ENCODE measurements at regions not wholly inside any gene's neighbourhood (a gene's known extent, or its start where the extent isn't known, plus 50 kb on each side); places are given as distances from the start of the nearest gene placed in this dataset.

DNA sequence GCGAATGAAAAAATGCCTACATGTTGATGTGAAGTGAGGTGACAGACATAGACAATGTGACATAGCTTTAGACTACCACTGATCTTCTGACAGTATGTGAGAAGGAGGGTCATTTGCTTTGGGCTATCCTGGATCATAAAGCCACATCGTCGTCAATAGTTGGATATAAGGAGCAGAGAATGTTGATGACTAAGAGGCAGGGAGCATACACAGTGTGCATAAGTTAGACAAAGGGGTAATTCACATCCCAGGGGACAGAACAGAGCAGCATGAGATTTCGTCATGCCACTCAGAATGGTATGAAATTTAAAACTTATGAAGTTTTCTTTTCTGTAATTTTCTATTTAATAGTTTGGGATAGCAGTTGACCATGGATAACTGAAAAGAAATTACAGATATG is 403.2 kb downstream of the DSC3 start:
- no peak for TF ChIP-seq CTCF (IDR thresholded peaks at IDR 0.05)
- no peak for TF ChIP-seq ZFX (IDR thresholded peaks at IDR 0.05; ENCODE audit: borderline replicate concordance)
